Transverse colon (tissue), 4 donors: ENCODE measurements at regions not wholly inside any gene's neighbourhood (a gene's known extent, or its start where the extent isn't known, plus 50 kb on each side); places are given as distances from the start of the nearest gene placed in this dataset.

ENCODE experiments used
- DNase-seq: peaks from one replicate; pipeline ENCODE4 v3.0.0-alpha.2; 2019
- H3K27ac ChIP-seq, 4 donors: fragments of 200-600 bp; sonication (generic); 2 replicates each; pipeline ENCODE4 v1.5.1; 2016 to 2018; ENCODE audit warnings: inconsistent platforms in 4 of 4
- H3K27me3 ChIP-seq: fragments of 200-600 bp; sonication (generic); 2 replicates; pipeline ENCODE4 v1.5.1; 2017; ENCODE audit warnings: inconsistent platforms
- H3K36me3 ChIP-seq, 4 donors: fragments of 200-600 bp; sonication (generic); 2 replicates each; pipeline ENCODE4 v1.5.1; 2017 to 2019; ENCODE audit warnings: inconsistent platforms in 4 of 4
- H3K4me1 ChIP-seq, 4 donors: fragments of 200-600 bp; sonication (generic); 2 replicates each; pipeline ENCODE4 v1.5.1; 2017 to 2020; ENCODE audit warnings: inconsistent platforms in 4 of 4
- H3K4me3 ChIP-seq, 4 donors: fragments of 200-600 bp; sonication (generic); 1 replicate in 1 of 4; 2 replicates in 3 of 4; pipeline versions ENCODE4 v1.5.1 to v1.6.1; 2017 to 2019; ENCODE audit warnings: inconsistent platforms in 4 of 4
- H3K9me3 ChIP-seq, 2 donors: fragments of 200-600 bp; sonication (generic); 2 replicates each; pipeline ENCODE4 v1.5.1; 2017 to 2019; ENCODE audit warnings: inconsistent platforms in 2 of 2
- CTCF ChIP-seq, 5 experiments: fragments of 200-600 bp in 3 of 5; fragments of 450-650 bp in 2 of 5; sonication (generic) in 3 of 5; IDR thresholded peaks; 1 replicate in 2 of 5; 2 replicates in 3 of 5; pipeline ENCODE4 v1.5.1; 2016 to 2017; ENCODE audit warnings: antibody characterized with exemption in 5 of 5, inconsistent platforms in 3 of 5, mild to moderate bottlenecking in 2 of 5, moderate library complexity in 1 of 5
- EP300 ChIP-seq: sonication (generic); formaldehyde crosslinking; IDR thresholded peaks from one replicate; pipeline ENCODE4 v1.6.1; 2017; ENCODE audit warnings: antibody characterized with exemption, low read depth
- POLR2A ChIP-seq: fragments of 450-650 bp; IDR thresholded peaks from one replicate; pipeline ENCODE4 v1.6.1; 2016; ENCODE audit warnings: antibody characterized with exemption, mild to moderate bottlenecking, moderate library complexity
- POLR2AphosphoS5 ChIP-seq, 3 donors: sonication (generic); formaldehyde crosslinking; IDR thresholded peaks; one replicate each; pipeline ENCODE4 v1.6.1; 2016; ENCODE audit warnings: antibody characterized with exemption in 3 of 3
- WGBS, 2 donors: methylation state at CpG; one replicate each; pipeline ENCODE4 v1.1.5; 2018; ENCODE audit warnings: low coverage in 1 of 2; 5-methylcytosine and 5-hydroxymethylcytosine counted together
- in situ Hi-C, 4 donors: fragments of 200-750 bp; cut with MboI; loops; one replicate each; pipeline versions ENCODE4 v1.15.0 to v1.15.1; 2017; ENCODE audit warnings: low sequenced_read_pairs in 3 of 4, low pct_ligation_motif_present in 1 of 4, low pct_unique_long_range_greater_than_20kb in 1 of 4
- intact Hi-C: fragments of 100-400 bp; cut with DNase I; formaldehyde crosslinking; loops from one replicate; pipeline ENCODE4 v1.15.1; 2023; ENCODE audit warnings: low total_unique reads

- intact Hi-C loops (no loop called here), in situ Hi-C loops (no loop called here)
- no peaks in the 10 kb centered on the region for H3K9me3 ChIP-seq
- 85% methylated on average over 1 of the region's 1 CpG for WGBS, 2 donors
- no peaks in the 10 kb centered on the region for H3K4me1 ChIP-seq
- TF ChIP-seq CTCF (IDR thresholded peaks at IDR 0.05) (no peak), POLR2A (no peak), EP300 (no peak), POLR2AphosphoS5 (IDR thresholded peaks at IDR 0.05) (no peak)
- DNase-seq: no peak
- H3K27ac ChIP-seq: no peak overlapping the region
- H3K4me3 ChIP-seq: no peak overlapping the region
- H3K36me3 ChIP-seq: no peaks in the 10 kb centered on the region
- H3K27me3 ChIP-seq: no peaks in the 10 kb centered on the region
Observed at GRCh38 chr13:104314321-104314720, 1248.1 kb upstream of the SLC10A2 start.

GRCh38 chr13:104310861-104311260, 1244.6 kb upstream of the SLC10A2 start:
- no peaks in the 10 kb centered on the region for H3K9me3 ChIP-seq
- H3K4me1 ChIP-seq: no peaks in the 10 kb centered on the region
- no peaks in the 10 kb centered on the region for H3K36me3 ChIP-seq
- intact Hi-C loops (no loop called here), in situ Hi-C loops (no loop called here)
- H3K27ac ChIP-seq: no peak overlapping the region
- TF ChIP-seq POLR2AphosphoS5 (IDR thresholded peaks at IDR 0.05) (no peak), POLR2A (no peak), CTCF (IDR thresholded peaks at IDR 0.05) (no peak), EP300 (no peak)
- H3K27me3 ChIP-seq: no peaks in the 10 kb centered on the region
- WGBS, 2 donors: 56 to 78% methylated on average over 2 of the region's 2 CpGs
- H3K4me3 ChIP-seq: no peak overlapping the region
- DNase-seq: no peak

GRCh38 chr13:104309431-104309830, 1243.2 kb upstream of the SLC10A2 start:
- no peaks in the 10 kb centered on the region for H3K9me3 ChIP-seq
- H3K36me3 ChIP-seq: no peaks in the 10 kb centered on the region
- H3K27me3 ChIP-seq: no peaks in the 10 kb centered on the region
- H3K27ac ChIP-seq: no peak overlapping the region
- H3K4me1 ChIP-seq: no peaks in the 10 kb centered on the region
- TF ChIP-seq POLR2A (no peak), EP300 (no peak), POLR2AphosphoS5 (IDR thresholded peaks at IDR 0.05) (no peak), CTCF (IDR thresholded peaks at IDR 0.05) (no peak)
- intact Hi-C loops: no loop called here
- in situ Hi-C loops: no loop called here
- DNase-seq: no peak
- WGBS, 2 donors: 62 to 73% methylated on average over 1 of the region's 1 CpG
- no peak overlapping the region for H3K4me3 ChIP-seq

- intact Hi-C loops: no loop called here
- Histone ChIP-seq H3K27me3 (no peaks in the 10 kb centered on the region), H3K27ac (no peak overlapping the region), H3K4me3 (no peak overlapping the region), H3K4me1 (no peaks in the 10 kb centered on the region), H3K36me3 (no peaks in the 10 kb centered on the region), H3K9me3 (no peaks in the 10 kb centered on the region)
- DNase-seq: no peak
- WGBS, 2 donors: 55 to 62% methylated on average over 4 of the region's 4 CpGs
- TF ChIP-seq EP300 (no peak), CTCF (IDR thresholded peaks at IDR 0.05) (no peak), POLR2A (no peak), POLR2AphosphoS5 (IDR thresholded peaks at IDR 0.05) (no peak)
- in situ Hi-C loops: no loop called here
Observed at GRCh38 chr13:104301171-104301975, 1235.2 kb upstream of the SLC10A2 start.
